Mammary epithelial cell (primary cell): ENCODE measurements at regions not wholly inside any gene's neighbourhood (a gene's known extent, or its start where the extent isn't known, plus 50 kb on each side); places are given as distances from the start of the nearest gene placed in this dataset.

Experiments used
- CTCF ChIP-seq, 2 donors: IDR thresholded peaks in 1 of 2; conservative IDR thresholded peaks in 1 of 2; 2 replicates each; pipeline ENCODE4 v1.5.1; 2011 to 2012; ENCODE audit warnings: inconsistent platforms in 2 of 2, low read length in 2 of 2, mild to moderate bottlenecking in 2 of 2, control low read depth in 1 of 2, low read depth in 1 of 2; ENCODE audit not compliant: insufficient read depth in 1 of 2; ENCODE audit errors: extremely low read depth in 1 of 2
- EZH2 ChIP-seq: IDR thresholded peaks from 2 replicates; pipeline ENCODE4 v1.6.1; 2012; ENCODE audit warnings: low read length, inconsistent platforms, borderline replicate concordance

- no peak for TF ChIP-seq EZH2
- TF ChIP-seq CTCF (conservative IDR thresholded peaks at IDR 0.05 in 1 of 2, IDR thresholded peaks at IDR 0.05 in 1 of 2; ENCODE audit: extremely low read depth in 1 of 2, insufficient read depth in 1 of 2, low read depth in 1 of 2, low read length in 2 of 2) = no peak
Observed at GRCh38 chr22:27337676-27338075, 463.9 kb downstream of the MN1 start.
